IMR-90 (cell line): ENCODE measurements at regions not wholly inside any gene's neighbourhood (a gene's known extent, or its start where the extent isn't known, plus 50 kb on each side); places are given as distances from the start of the nearest gene placed in this dataset.

Experiments used
- ATAC-seq: fragments of 200-7000 bp; cut with Tn5 transposase; 2 replicates; pipeline ENCODE4 v1.9.1; 2020; ENCODE audit warnings: low read depth, mild to moderate bottlenecking, moderate library complexity
- BruUV-seq: library from RNA; stranded (reverse); fragments of 400-500 nt; replicated peaks from 2 replicates; lab custom pipeline; 2021; lab: Mats Ljungman, UMichigan
- CTCF ChIA-PET: fragments of 300-600 bp; formaldehyde crosslinking; extraction: SDS; loops from one replicate; lab custom pipeline; 2021; ENCODE audit warnings: antibody characterized with exemption; lab: Yijun Ruan, JAX
- POLR2A ChIA-PET: fragments of 300-600 bp; sonication (Branson Sonifier 250); formaldehyde crosslinking; loops from one replicate; lab custom pipeline; 2022; ENCODE audit warnings: antibody characterized with exemption; ENCODE audit not compliant: unreplicated experiment; lab: Charles Lee
- DNase-seq: peaks from one replicate; pipeline ENCODE4 v3.0.0; 2013
- H2AFZ ChIP-seq: replicated peaks from 2 replicates; pipeline ENCODE3; 2013; ENCODE audit warnings: low read length, mild to moderate bottlenecking; ENCODE audit not compliant: poor library complexity
- H2AK5ac ChIP-seq: 2 replicates; pipeline ENCODE4 v1.6.1; 2013; ENCODE audit warnings: low read depth, low read length, inconsistent platforms
- H2AK9ac ChIP-seq: replicated peaks from 2 replicates; pipeline ENCODE3; 2013; ENCODE audit warnings: mild to moderate bottlenecking, low read depth, low read length, moderate library complexity; ENCODE audit not compliant: poor library complexity
- H2BK120ac ChIP-seq: 2 replicates; pipeline ENCODE4 v1.6.1; 2013; ENCODE audit warnings: low read depth, low read length, inconsistent platforms
- H2BK15ac ChIP-seq: 3 replicates; pipeline ENCODE4 v1.6.1; 2013; ENCODE audit warnings: low read depth, low read length, inconsistent platforms
- H2BK20ac ChIP-seq: 2 replicates; pipeline ENCODE4 v1.6.1; 2013; ENCODE audit warnings: low read depth, mild to moderate bottlenecking, inconsistent platforms, low read length, moderate library complexity
- H2BK5ac ChIP-seq: 2 replicates; pipeline ENCODE4 v1.6.1; 2013; ENCODE audit warnings: mild to moderate bottlenecking, low read depth, low read length, inconsistent platforms; ENCODE audit not compliant: poor library complexity, severe bottlenecking
- H3K14ac ChIP-seq: replicated peaks from 2 replicates; pipeline ENCODE4 v1.6.1; 2013; ENCODE audit warnings: low read depth, low read length, inconsistent platforms
- H3K18ac ChIP-seq: 2 replicates; pipeline ENCODE4 v1.6.1; 2013; ENCODE audit warnings: low read depth, low read length, control low read depth
- H3K23ac ChIP-seq: 2 replicates; pipeline ENCODE4 v1.6.1; 2013; ENCODE audit warnings: low read depth, low read length, inconsistent platforms
- H3K27ac ChIP-seq: 2 replicates; pipeline ENCODE4 v1.5.1; 2013; ENCODE audit warnings: mild to moderate bottlenecking, control low read depth, low read length; ENCODE audit not compliant: insufficient read depth
- H3K27me3 ChIP-seq: 2 replicates; pipeline ENCODE4 v1.6.1; 2013; ENCODE audit warnings: low read length; ENCODE audit not compliant: control insufficient read depth, insufficient read depth
- H3K36me3 ChIP-seq: 2 replicates; pipeline ENCODE4 v1.6.1; 2013; ENCODE audit warnings: low read length, mixed read lengths; ENCODE audit not compliant: control insufficient read depth, insufficient read depth
- H3K4ac ChIP-seq: 2 replicates; pipeline ENCODE4 v1.6.1; 2013; ENCODE audit warnings: low read depth, low read length, inconsistent platforms
- H3K4me1 ChIP-seq: 2 replicates; pipeline ENCODE4 v1.6.1; 2013; ENCODE audit warnings: low read length, mixed read lengths; ENCODE audit not compliant: control insufficient read depth, insufficient read depth
- H3K4me2 ChIP-seq: 2 replicates; pipeline ENCODE4 v1.6.1; 2013; ENCODE audit warnings: low read depth, mild to moderate bottlenecking, control low read depth, low read length, moderate library complexity
- H3K4me3 ChIP-seq: 2 replicates; pipeline ENCODE4 v1.5.1; 2013; ENCODE audit warnings: low read depth, mild to moderate bottlenecking, control low read depth, low read length, moderate library complexity; ENCODE audit not compliant: insufficient read depth
- H3K56ac ChIP-seq: 2 replicates; pipeline ENCODE4 v1.6.1; 2013; ENCODE audit warnings: low read length, inconsistent platforms; ENCODE audit not compliant: insufficient read depth; ENCODE audit errors: extremely low read depth
- H3K79me1 ChIP-seq, 2 experiments: 2 replicates each; pipeline ENCODE4 v1.6.1; 2013; ENCODE audit warnings: low read length in 2 of 2, inconsistent platforms in 1 of 2, low read depth in 1 of 2
- H3K9ac ChIP-seq: 2 replicates; pipeline ENCODE4 v1.6.1; 2013; ENCODE audit warnings: low read depth, low read length, control low read depth
- H3K9me1 ChIP-seq: 2 replicates; pipeline ENCODE4 v1.6.1; 2013; ENCODE audit warnings: low read length, inconsistent platforms; ENCODE audit not compliant: insufficient read depth
- H3K9me3 ChIP-seq: 2 replicates; pipeline ENCODE4 v1.6.1; 2013; ENCODE audit warnings: low read length; ENCODE audit not compliant: control insufficient read depth, insufficient read depth
- H4K20me1 ChIP-seq: 2 replicates; pipeline ENCODE4 v1.6.1; 2013; ENCODE audit warnings: low read length, inconsistent platforms; ENCODE audit not compliant: insufficient read depth
- H4K5ac ChIP-seq: 2 replicates; pipeline ENCODE4 v1.6.1; 2013; ENCODE audit warnings: mild to moderate bottlenecking, low read depth, low read length, control low read depth
- H4K8ac ChIP-seq, 2 experiments: 2 replicates each; pipeline ENCODE4 v1.6.1; 2013; ENCODE audit warnings: low read depth in 2 of 2, low read length in 2 of 2, control low read depth in 1 of 2, inconsistent platforms in 1 of 2
- H4K91ac ChIP-seq: 2 replicates; pipeline ENCODE4 v1.6.1; 2013; ENCODE audit warnings: low read depth, low read length, inconsistent platforms; ENCODE audit not compliant: insufficient read depth
- BHLHE40 ChIP-seq: fragments of 150-350 bp; IDR thresholded peaks from 2 replicates; pipeline ENCODE4 v1.6.1; 2016; ENCODE audit warnings: mild to moderate bottlenecking, low read depth, low read length
- CEBPB ChIP-seq: IDR thresholded peaks from 2 replicates; pipeline ENCODE4 v1.6.1; 2012; ENCODE audit warnings: low read depth, low read length, improper control_type of control experiment
- FOS ChIP-seq: fragments of 150-350 bp; IDR thresholded peaks from 2 replicates; pipeline ENCODE4 v1.6.1; 2016; ENCODE audit warnings: low read depth, low read length
- MAFK ChIP-seq: IDR thresholded peaks from 2 replicates; pipeline ENCODE4 v1.6.1; 2012; ENCODE audit warnings: low read depth, low read length, improper control_type of control experiment
- NFE2L2 ChIP-seq: fragments of 150-350 bp; IDR thresholded peaks from 2 replicates; pipeline ENCODE4 v1.6.1; 2016; ENCODE audit warnings: low read depth, mild to moderate bottlenecking, low read length
- POLR2A ChIP-seq: IDR thresholded peaks from 2 replicates; pipeline ENCODE4 v1.6.1; 2012; ENCODE audit warnings: mild to moderate bottlenecking, low read depth, low read length
- RAD21 ChIP-seq: IDR thresholded peaks from 2 replicates; pipeline ENCODE4 v1.6.1; 2012; ENCODE audit warnings: low read length, improper control_type of control experiment
- RFX5 ChIP-seq: IDR thresholded peaks from 2 replicates; pipeline ENCODE4 v1.8.0; 2012; ENCODE audit warnings: low read depth, mild to moderate bottlenecking, low read length, moderate library complexity
- SMC3 ChIP-seq: fragments of 150-350 bp; IDR thresholded peaks from 2 replicates; pipeline ENCODE4 v1.6.1; 2016; ENCODE audit warnings: low read depth, mild to moderate bottlenecking, antibody characterized with exemption, low read length, moderate library complexity
- WGBS, 2 experiments: methylation state at CpG; one replicate each; pipeline versions ENCODE4 v1.1.5 to v1.1.7; 2013; ENCODE audit warnings: missing lambda C conversion rate in 2 of 2; ENCODE audit not compliant: insufficient read length in 1 of 2; ENCODE audit errors: extremely low coverage in 2 of 2; 5-methylcytosine and 5-hydroxymethylcytosine counted together
- dilution Hi-C: fragments of 300-500 bp; cut with HindIII; formaldehyde crosslinking; loops from one replicate; pipeline ENCODE4 v1.14.3; 2018; ENCODE audit warnings: low sequenced_read_pairs; ENCODE audit not compliant: unreplicated experiment
- in situ Hi-C: fragments of 300-500 bp; cut with MboI; formaldehyde crosslinking; loops from 3 replicates; pipeline ENCODE4 v1.14.3; 2019; ENCODE audit warnings: low sequenced_read_pairs, inconsistent platforms, mixed read lengths
- intact Hi-C: fragments of 100-400 bp; cut with micrococcal nuclease; formaldehyde crosslinking; loops from 2 replicates; pipeline ENCODE4 v1.10.0; 2022
- TF ChIP-seq, protein P1 (sequence below): fragments of 150-350 bp; IDR thresholded peaks from 2 replicates; pipeline ENCODE4 v1.6.1; 2017; ENCODE audit warnings: mild to moderate bottlenecking, antibody characterized with exemption, low read length, low read depth
- TF ChIP-seq, protein P2 (sequence below): conservative IDR thresholded peaks from 2 replicates; pipeline ENCODE4 v1.5.1; 2012; ENCODE audit warnings: mild to moderate bottlenecking, low read depth, low read length, improper control_type of control experiment

DNA sequence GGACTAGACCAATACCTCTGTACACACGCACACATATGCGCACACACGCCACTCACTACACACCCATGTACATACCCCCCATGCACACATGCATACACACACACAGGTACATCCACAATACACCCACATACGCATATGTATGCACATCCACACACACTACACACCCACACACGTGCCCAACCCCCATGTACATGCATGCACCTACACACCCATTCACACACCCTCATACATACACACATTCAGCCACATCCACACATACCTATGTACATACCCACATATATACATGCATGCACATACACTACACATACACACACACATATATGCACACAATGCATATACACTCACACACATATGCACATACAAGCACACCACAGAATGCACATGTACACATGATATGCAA lies 107.1 kb downstream of the GADD45G start:
- H4K20me1 ChIP-seq, result no peaks in the 10 kb centered on the region
- no peak overlapping the region for H3K4ac ChIP-seq
- H3K9me3 ChIP-seq, result no peaks in the 10 kb centered on the region
- H3K9me1 ChIP-seq, result no peaks in the 10 kb centered on the region
- 26% methylated on average over 5 of the region's 5 CpGs; no CpG with 5 or more reads in 1 of the 2 experiments for WGBS, 2 experiments
- no peak overlapping the region for H2AK9ac ChIP-seq
- H3K4me2 ChIP-seq, result no peak overlapping the region
- H3K9ac ChIP-seq, result no peak overlapping the region
- no peak overlapping the region for H2BK15ac ChIP-seq
- H2BK120ac ChIP-seq, result no peak overlapping the region
- dilution Hi-C loops (no loop called here), in situ Hi-C loops (no loop called here), intact Hi-C loops (no loop called here)
- no peak overlapping the region for H3K56ac ChIP-seq
- no peak overlapping the region for H3K23ac ChIP-seq
- H2AK5ac ChIP-seq, result no peak overlapping the region
- H2BK5ac ChIP-seq, result no peak overlapping the region
- H3K27me3 ChIP-seq, result no peaks in the 10 kb centered on the region
- BruUV-seq, result no TSS peak
- no peak overlapping the region for H3K4me3 ChIP-seq
- H4K8ac ChIP-seq, result no peak overlapping the region
- H3K14ac ChIP-seq, result no peak overlapping the region
- no peaks in the 10 kb centered on the region for H3K36me3 ChIP-seq
- ChIA-PET POLR2A (no interaction called here), CTCF (no interaction called here)
- DNase-seq (no peak), ATAC-seq (no peak)
- no peaks in the 10 kb centered on the region for H3K4me1 ChIP-seq
- no peak overlapping the region for H2AFZ ChIP-seq
- no peak overlapping the region for H2BK20ac ChIP-seq
- no peaks in the 10 kb centered on the region for H3K79me1 ChIP-seq
- H4K5ac ChIP-seq, result no peak overlapping the region
- no peak overlapping the region for H4K91ac ChIP-seq
- no peak for TF ChIP-seq CEBPB
- TF ChIP-seq, protein P1, sequence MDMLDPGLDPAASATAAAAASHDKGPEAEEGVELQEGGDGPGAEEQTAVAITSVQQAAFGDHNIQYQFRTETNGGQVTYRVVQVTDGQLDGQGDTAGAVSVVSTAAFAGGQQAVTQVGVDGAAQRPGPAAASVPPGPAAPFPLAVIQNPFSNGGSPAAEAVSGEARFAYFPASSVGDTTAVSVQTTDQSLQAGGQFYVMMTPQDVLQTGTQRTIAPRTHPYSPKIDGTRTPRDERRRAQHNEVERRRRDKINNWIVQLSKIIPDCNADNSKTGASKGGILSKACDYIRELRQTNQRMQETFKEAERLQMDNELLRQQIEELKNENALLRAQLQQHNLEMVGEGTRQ, result no peak
- no peak for TF ChIP-seq RFX5
- TF ChIP-seq SMC3, result no peak
- no peak for TF ChIP-seq BHLHE40
- TF ChIP-seq POLR2A, result no peak
- TF ChIP-seq, protein P2, sequence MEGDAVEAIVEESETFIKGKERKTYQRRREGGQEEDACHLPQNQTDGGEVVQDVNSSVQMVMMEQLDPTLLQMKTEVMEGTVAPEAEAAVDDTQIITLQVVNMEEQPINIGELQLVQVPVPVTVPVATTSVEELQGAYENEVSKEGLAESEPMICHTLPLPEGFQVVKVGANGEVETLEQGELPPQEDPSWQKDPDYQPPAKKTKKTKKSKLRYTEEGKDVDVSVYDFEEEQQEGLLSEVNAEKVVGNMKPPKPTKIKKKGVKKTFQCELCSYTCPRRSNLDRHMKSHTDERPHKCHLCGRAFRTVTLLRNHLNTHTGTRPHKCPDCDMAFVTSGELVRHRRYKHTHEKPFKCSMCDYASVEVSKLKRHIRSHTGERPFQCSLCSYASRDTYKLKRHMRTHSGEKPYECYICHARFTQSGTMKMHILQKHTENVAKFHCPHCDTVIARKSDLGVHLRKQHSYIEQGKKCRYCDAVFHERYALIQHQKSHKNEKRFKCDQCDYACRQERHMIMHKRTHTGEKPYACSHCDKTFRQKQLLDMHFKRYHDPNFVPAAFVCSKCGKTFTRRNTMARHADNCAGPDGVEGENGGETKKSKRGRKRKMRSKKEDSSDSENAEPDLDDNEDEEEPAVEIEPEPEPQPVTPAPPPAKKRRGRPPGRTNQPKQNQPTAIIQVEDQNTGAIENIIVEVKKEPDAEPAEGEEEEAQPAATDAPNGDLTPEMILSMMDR, result no peak
- no peak for TF ChIP-seq MAFK
- TF ChIP-seq FOS, result no peak
- no peak for TF ChIP-seq RAD21
- TF ChIP-seq NFE2L2, result no peak
- H3K27ac ChIP-seq, result no peak overlapping the region
- H3K18ac ChIP-seq, result no peak overlapping the region
